Keratinocyte (primary cell): ENCODE measurements at regions not wholly inside any gene's neighbourhood (a gene's known extent, or its start where the extent isn't known, plus 50 kb on each side); places are given as distances from the start of the nearest gene placed in this dataset.

ENCODE experiments used
- DNase-seq: peaks from one replicate; pipeline ENCODE4 v3.0.0-alpha.2; 2011; ENCODE audit warnings: low read depth, missing footprints, low spot score
- FAIRE-seq: peaks from 2 replicates; lab custom pipeline; 2011; peaks lifted over from hg19 to GRCh38; lab: Jason Lieb, UNC
- H2AFZ ChIP-seq: 2 replicates; pipeline ENCODE4 v1.6.0; 2012; ENCODE audit warnings: low read length, control low read depth, inconsistent platforms; ENCODE audit not compliant: control insufficient read depth
- H3K27ac ChIP-seq: 2 replicates; pipeline ENCODE4 v1.5.1; 2011; ENCODE audit warnings: low read length; ENCODE audit not compliant: control insufficient read depth, insufficient read depth
- H3K27me3 ChIP-seq: 3 replicates; pipeline ENCODE4 v1.6.0; 2011; ENCODE audit warnings: low read length; ENCODE audit not compliant: control insufficient read depth, insufficient read depth; ENCODE audit errors: extremely low read depth
- H3K36me3 ChIP-seq, 2 experiments: 2 replicates in 1 of 2; 3 replicates in 1 of 2; pipeline ENCODE4 v1.5.1; 2011; ENCODE audit warnings: low read length in 2 of 2, mild to moderate bottlenecking in 1 of 2; ENCODE audit not compliant: control insufficient read depth in 2 of 2, insufficient read depth in 2 of 2; ENCODE audit errors: extremely low read depth in 1 of 2
- H3K4me1 ChIP-seq: 3 replicates; pipeline ENCODE4 v1.5.1; 2011; ENCODE audit warnings: low read length; ENCODE audit not compliant: control insufficient read depth, insufficient read depth; ENCODE audit errors: extremely low read depth
- H3K4me2 ChIP-seq: 3 replicates; pipeline ENCODE4 v1.6.0; 2011; ENCODE audit warnings: low read depth, low read length; ENCODE audit not compliant: control insufficient read depth, insufficient read depth; ENCODE audit errors: extremely low read depth
- H3K4me3 ChIP-seq, 3 experiments: fragments of 200-600 bp in 1 of 3; sonication (generic) in 1 of 3; 2 replicates in 2 of 3; 3 replicates in 1 of 3; pipeline ENCODE4 v1.5.1; 2011 to 2016; ENCODE audit warnings: low read length in 3 of 3, mild to moderate bottlenecking in 3 of 3, control low read depth in 2 of 3, inconsistent platforms in 1 of 3, low read depth in 1 of 3, mixed read lengths in 1 of 3, mixed run types in 1 of 3, moderate library complexity in 1 of 3; ENCODE audit not compliant: control insufficient read depth in 2 of 3, insufficient read depth in 2 of 3; ENCODE audit errors: extremely low read depth in 1 of 3
- H3K79me2 ChIP-seq: 2 replicates; pipeline ENCODE4 v1.6.0; 2012; ENCODE audit warnings: low read length; ENCODE audit not compliant: control insufficient read depth, insufficient read depth
- H3K9ac ChIP-seq: 3 replicates; pipeline ENCODE4 v1.6.0; 2011; ENCODE audit warnings: low read length; ENCODE audit not compliant: control insufficient read depth, insufficient read depth; ENCODE audit errors: extremely low read depth
- H3K9me1 ChIP-seq: 3 replicates; pipeline ENCODE4 v1.6.0; 2011; ENCODE audit warnings: low read length; ENCODE audit not compliant: control insufficient read depth, insufficient read depth; ENCODE audit errors: extremely low read depth
- H3K9me3 ChIP-seq: 2 replicates; pipeline ENCODE4 v1.5.1; 2012; ENCODE audit warnings: low read depth, low read length; ENCODE audit not compliant: control insufficient read depth
- H4K20me1 ChIP-seq: 3 replicates; pipeline ENCODE4 v1.6.0; 2011; ENCODE audit warnings: low read length; ENCODE audit not compliant: control insufficient read depth, insufficient read depth; ENCODE audit errors: extremely low read depth
- EZH2 ChIP-seq: IDR thresholded peaks from one replicate; pipeline ENCODE4 v1.6.1; 2012; ENCODE audit warnings: inconsistent platforms, mild to moderate bottlenecking, low read length, moderate library complexity
- dilution Hi-C: fragments of 300-500 bp; cut with MboI; formaldehyde crosslinking; loops from one replicate; pipeline ENCODE4 v1.7.0; 2020; ENCODE audit warnings: low sequenced_read_pairs; ENCODE audit not compliant: extremely low pct_ligation_motif_present
- TF ChIP-seq, protein P1 (sequence below), 3 experiments: IDR thresholded peaks in 1 of 3; conservative IDR thresholded peaks in 1 of 3; optimal IDR thresholded peaks in 1 of 3; 2 replicates in 2 of 3; 3 replicates in 1 of 3; pipeline versions ENCODE3 to v1.5.1; 2011; ENCODE audit warnings: low read length in 3 of 3, mild to moderate bottlenecking in 3 of 3, moderate library complexity in 2 of 3, control low read depth in 1 of 3, inconsistent platforms in 1 of 3; ENCODE audit not compliant: insufficient read depth in 2 of 3; ENCODE audit errors: extremely low read depth in 1 of 3

GRCh38 chr7:16348251-16348650 lies 73.1 kb downstream of the CRPPA start:
- Histone ChIP-seq H3K4me3 (no peak overlapping the region), H3K9me3 (no peaks in the 10 kb centered on the region), H3K9ac (no peak overlapping the region), H3K27ac (no peak overlapping the region), H2AFZ (no peak overlapping the region), H3K36me3 (no peaks in the 10 kb centered on the region), H3K4me1 (no peaks in the 10 kb centered on the region), H4K20me1 (no peaks in the 10 kb centered on the region), H3K4me2 (no peak overlapping the region), H3K9me1 (no peaks in the 10 kb centered on the region), H3K79me2 (no peaks in the 10 kb centered on the region), H3K27me3 (no peaks in the 10 kb centered on the region)
- TF ChIP-seq, protein P1, sequence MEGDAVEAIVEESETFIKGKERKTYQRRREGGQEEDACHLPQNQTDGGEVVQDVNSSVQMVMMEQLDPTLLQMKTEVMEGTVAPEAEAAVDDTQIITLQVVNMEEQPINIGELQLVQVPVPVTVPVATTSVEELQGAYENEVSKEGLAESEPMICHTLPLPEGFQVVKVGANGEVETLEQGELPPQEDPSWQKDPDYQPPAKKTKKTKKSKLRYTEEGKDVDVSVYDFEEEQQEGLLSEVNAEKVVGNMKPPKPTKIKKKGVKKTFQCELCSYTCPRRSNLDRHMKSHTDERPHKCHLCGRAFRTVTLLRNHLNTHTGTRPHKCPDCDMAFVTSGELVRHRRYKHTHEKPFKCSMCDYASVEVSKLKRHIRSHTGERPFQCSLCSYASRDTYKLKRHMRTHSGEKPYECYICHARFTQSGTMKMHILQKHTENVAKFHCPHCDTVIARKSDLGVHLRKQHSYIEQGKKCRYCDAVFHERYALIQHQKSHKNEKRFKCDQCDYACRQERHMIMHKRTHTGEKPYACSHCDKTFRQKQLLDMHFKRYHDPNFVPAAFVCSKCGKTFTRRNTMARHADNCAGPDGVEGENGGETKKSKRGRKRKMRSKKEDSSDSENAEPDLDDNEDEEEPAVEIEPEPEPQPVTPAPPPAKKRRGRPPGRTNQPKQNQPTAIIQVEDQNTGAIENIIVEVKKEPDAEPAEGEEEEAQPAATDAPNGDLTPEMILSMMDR (optimal IDR thresholded peaks at IDR 0.05 in 1 of 3, IDR thresholded peaks at IDR 0.05 in 1 of 3, conservative IDR thresholded peaks at IDR 0.05 in 1 of 3; ENCODE audit: extremely low read depth in 1 of 3, insufficient read depth in 2 of 3, low read length in 3 of 3) = no peak
- no peak for TF ChIP-seq EZH2
- dilution Hi-C loops = no loop called here
- no peak for FAIRE-seq
- DNase-seq = no peak

DNA sequence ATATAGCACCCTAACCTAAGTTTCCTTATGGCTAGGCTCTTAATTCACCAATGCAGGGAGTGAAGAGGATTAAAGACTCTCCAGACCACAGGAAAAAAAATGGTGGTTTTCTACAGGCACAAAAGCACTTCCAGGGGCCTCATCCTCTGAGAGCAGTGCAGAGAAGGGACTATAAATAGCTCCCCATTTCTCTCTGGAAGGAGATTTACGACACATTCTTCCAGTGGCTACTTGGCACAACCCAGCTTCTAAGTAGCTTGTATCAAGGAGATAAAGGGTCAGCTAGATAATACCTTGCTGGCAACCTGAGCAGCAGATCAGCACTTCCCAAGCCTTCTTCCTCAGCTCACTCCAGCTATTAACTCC lies 73.5 kb downstream of the CRPPA start:
- H3K36me3 ChIP-seq = no peaks in the 10 kb centered on the region
- H3K4me3 ChIP-seq = no peak overlapping the region
- H3K4me2 ChIP-seq = no peak overlapping the region
- no peaks in the 10 kb centered on the region for H3K79me2 ChIP-seq
- no peak overlapping the region for H3K27ac ChIP-seq
- no peak overlapping the region for H3K9ac ChIP-seq
- no peaks in the 10 kb centered on the region for H3K9me3 ChIP-seq
- H3K27me3 ChIP-seq = no peaks in the 10 kb centered on the region
- dilution Hi-C loops = no loop called here
- no peak overlapping the region for H2AFZ ChIP-seq
- no peak for DNase-seq
- H3K4me1 ChIP-seq = no peaks in the 10 kb centered on the region
- no peaks in the 10 kb centered on the region for H3K9me1 ChIP-seq
- FAIRE-seq = no peak
- no peak for TF ChIP-seq EZH2
- TF ChIP-seq, protein P1 (optimal IDR thresholded peaks at IDR 0.05 in 1 of 3, IDR thresholded peaks at IDR 0.05 in 1 of 3, conservative IDR thresholded peaks at IDR 0.05 in 1 of 3; ENCODE audit: extremely low read depth in 1 of 3, insufficient read depth in 2 of 3, low read length in 3 of 3) = no peak
- no peaks in the 10 kb centered on the region for H4K20me1 ChIP-seq
